K562 (cell line): ENCODE measurements at regions not wholly inside any gene's neighbourhood (a gene's known extent, or its start where the extent isn't known, plus 50 kb on each side); places are given as distances from the start of the nearest gene placed in this dataset.

Experiments used
- ATAC-seq: fragments of 200-7000 bp; cut with Tn5 transposase; 3 replicates; pipeline ENCODE4 v1.9.1; 2020; ENCODE audit warnings: moderate library complexity
- BruUV-seq: library from RNA; stranded (reverse); fragments of 400-500 nt; replicated peaks from 2 replicates; lab custom pipeline; 2021; lab: Mats Ljungman, UMichigan
- CTCF ChIA-PET: fragments of 300-600 bp; formaldehyde crosslinking; extraction: SDS; loops from one replicate; lab custom pipeline; 2021; ENCODE audit warnings: low intra/inter-chr PET ratio; lab: Yijun Ruan, JAX
- POLR2A ChIA-PET: fragments of 300-600, 350-650 bp; sonication (Branson Sonifier 250); formaldehyde crosslinking; extraction: SDS; loops from one replicate; lab custom pipeline; 2021; ENCODE audit warnings: antibody characterized with exemption, inconsistent platforms; lab: Yijun Ruan, JAX
- DNase-seq, 4 experiments: peaks; one replicate each; pipeline versions ENCODE4 v3.0.0 to v3.0.0-alpha.2; 2011 to 2018; ENCODE audit warnings: low spot score in 3 of 4, mixed read lengths in 3 of 4; ENCODE audit errors: extremely low read depth in 1 of 4
- FAIRE-seq: peaks from 2 replicates; lab custom pipeline; 2011; peaks lifted over from hg19 to GRCh38; lab: Jason Lieb, UNC
- H2AFZ ChIP-seq: 2 replicates; pipeline ENCODE4 v1.6.0; 2011; ENCODE audit warnings: low read depth, low read length, control low read depth, inconsistent platforms
- H3K27ac ChIP-seq: fragments of 200-600 bp; 3 replicates; pipeline ENCODE4 v1.8.0; 2011; ENCODE audit warnings: low read depth, mild to moderate bottlenecking, control low read depth, inconsistent platforms, low read length, moderate library complexity, mixed read lengths; ENCODE audit errors: extremely low read depth
- H3K27me3 ChIP-seq, 2 experiments: fragments of 300-600 bp in 1 of 2; 2 replicates in 1 of 2; 3 replicates in 1 of 2; pipeline versions ENCODE4 v1.6.0 to v1.8.0; 2011; ENCODE audit warnings: inconsistent platforms in 2 of 2, low read length in 2 of 2, mild to moderate bottlenecking in 1 of 2, mixed read lengths in 1 of 2, moderate library complexity in 1 of 2; ENCODE audit not compliant: control insufficient read depth in 2 of 2, insufficient read depth in 2 of 2
- H3K36me3 ChIP-seq: fragments of 300-600 bp; 3 replicates; pipeline ENCODE4 v1.8.0; 2011; ENCODE audit warnings: mild to moderate bottlenecking, low read length, inconsistent platforms; ENCODE audit not compliant: control insufficient read depth, insufficient read depth
- H3K4me1 ChIP-seq, 2 experiments: fragments of 200-600 bp in 1 of 2; replicated peaks in 1 of 2; 2 replicates in 1 of 2; 3 replicates in 1 of 2; pipeline versions ENCODE4 v1.5.1 to v1.8.0; 2011; ENCODE audit warnings: inconsistent platforms in 2 of 2, low read length in 2 of 2, mild to moderate bottlenecking in 1 of 2, mixed read lengths in 1 of 2, moderate library complexity in 1 of 2; ENCODE audit not compliant: control insufficient read depth in 2 of 2, insufficient read depth in 2 of 2
- H3K4me2 ChIP-seq: 2 replicates; pipeline ENCODE4 v1.6.1; 2011; ENCODE audit warnings: low read length, control low read depth, inconsistent platforms, mixed read lengths; ENCODE audit not compliant: insufficient read depth
- H3K4me3 ChIP-seq: fragments of 200-600 bp; sonication (generic), shearing (Covaris generic); 2 replicates; pipeline ENCODE4 v1.5.1; 2016; ENCODE audit warnings: control low read depth, inconsistent platforms
- H3K79me2 ChIP-seq: fragments of 200-600 bp; 3 replicates; pipeline ENCODE4 v1.8.0; 2011; ENCODE audit warnings: low read length, inconsistent platforms; ENCODE audit not compliant: control insufficient read depth, insufficient read depth
- H3K9ac ChIP-seq, 2 experiments: 2 replicates each; pipeline versions ENCODE4 v1.6.0 to v1.6.1; 2011; ENCODE audit warnings: low read depth in 2 of 2, low read length in 2 of 2, control low read depth in 1 of 2, inconsistent platforms in 1 of 2, mild to moderate bottlenecking in 1 of 2, mixed read lengths in 1 of 2; ENCODE audit not compliant: insufficient read depth in 1 of 2
- H3K9me1 ChIP-seq: one replicate; pipeline ENCODE4 v1.6.0; 2011; ENCODE audit warnings: inconsistent platforms, mild to moderate bottlenecking, low read length, moderate library complexity; ENCODE audit not compliant: control insufficient read depth, insufficient read depth
- H3K9me3 ChIP-seq: replicated peaks from 2 replicates; pipeline ENCODE4 v1.5.1; 2011; ENCODE audit warnings: low read depth, low read length, inconsistent platforms; ENCODE audit not compliant: control insufficient read depth, insufficient read depth
- H4K20me1 ChIP-seq: replicated peaks from 2 replicates; pipeline ENCODE4 v1.6.1; 2011; ENCODE audit warnings: low read length, inconsistent platforms, mixed read lengths; ENCODE audit not compliant: control insufficient read depth, insufficient read depth
- CHD2 ChIP-seq: IDR thresholded peaks from 2 replicates; pipeline ENCODE4 v1.6.1; 2011; ENCODE audit warnings: low read depth, low read length
- TEAD2 ChIP-seq: fragments of 450-650 bp; IDR thresholded peaks from 2 replicates; pipeline ENCODE4 v1.6.1; 2016; ENCODE audit warnings: missing genetic modification characterization, control low read depth, missing compliant biosample characterization
- ZNF133 ChIP-seq: fragments of 250-450 bp; sonication (Bioruptor Pico); IDR thresholded peaks from 2 replicates; pipeline ENCODE4 v1.4.0; 2020; ENCODE audit warnings: mild to moderate bottlenecking
- ZNF134 ChIP-seq: fragments of 250-450 bp; sonication (Bioruptor Pico); conservative IDR thresholded peaks from 2 replicates; pipeline ENCODE4 v1.4.0; 2020
- ZNF507 ChIP-seq: conservative IDR thresholded peaks from 2 replicates; pipeline ENCODE4 v1.6.1; 2017; ENCODE audit warnings: missing genetic modification characterization, missing compliant biosample characterization
- WGBS: fragments of 100-300 bp; shearing (Covaris generic); methylation state at CpG from one replicate; pipeline ENCODE4 v1.1.6; 2016; ENCODE audit warnings: low coverage, mixed read lengths; ENCODE audit not compliant: insufficient coverage; ENCODE audit errors: missing lambda C conversion rate; 5-methylcytosine and 5-hydroxymethylcytosine counted together
- in situ Hi-C: fragments of 300-500 bp; cut with MboI; formaldehyde crosslinking; loops from 4 replicates; pipeline ENCODE4 v1.15.0; 2018; ENCODE audit warnings: inconsistent platforms, mixed read lengths
- intact Hi-C: fragments of 100-400 bp; cut with micrococcal nuclease; formaldehyde crosslinking; loops from 2 replicates; pipeline ENCODE4 v1.14.2; 2022
- TF ChIP-seq, protein P1 (sequence below): sonication (generic); formaldehyde crosslinking; IDR thresholded peaks from 2 replicates; pipeline ENCODE4 v1.8.1; 2023; ENCODE audit warnings: missing genetic modification reagents, mild to moderate bottlenecking, borderline replicate concordance
- TF ChIP-seq, protein P2 (sequence below): fragments of 450-650 bp; formaldehyde crosslinking; IDR thresholded peaks from 2 replicates; pipeline ENCODE4 v1.4.0; 2020; ENCODE audit warnings: mild to moderate bottlenecking
- TF ChIP-seq, protein P3 (sequence below): fragments of 250-450 bp; sonication (Bioruptor Pico); IDR thresholded peaks from 2 replicates; pipeline ENCODE4 v1.8.0; 2021; ENCODE audit warnings: borderline replicate concordance, mild to moderate bottlenecking, moderate library complexity; ENCODE audit not compliant: poor library complexity, severe bottlenecking
- TF ChIP-seq, protein P4 (sequence below): fragments of 450-650 bp; IDR thresholded peaks from 2 replicates; pipeline ENCODE4 v1.7.0; 2016; ENCODE audit warnings: borderline replicate concordance

DNA sequence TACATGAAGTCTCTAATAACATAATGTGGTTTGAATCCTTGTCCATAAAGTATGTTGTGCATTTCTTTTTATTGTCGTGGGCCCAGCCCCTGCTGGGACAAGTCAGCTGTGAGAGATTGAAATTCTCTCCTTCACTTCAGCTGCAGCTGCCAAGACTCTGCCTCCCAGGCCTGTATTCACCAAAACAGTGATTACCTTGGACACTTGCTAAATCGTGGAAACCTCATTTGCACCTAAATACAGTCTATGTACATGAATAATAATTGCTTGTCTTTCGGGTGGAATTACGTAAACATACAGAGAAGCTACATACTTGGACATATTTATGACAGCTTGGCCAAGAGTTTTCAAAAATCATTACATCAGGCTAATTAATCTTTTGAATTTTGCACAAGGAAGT lies 898.5 kb upstream of the SEMA6A start:
- no peaks in the 10 kb centered on the region for H3K27me3 ChIP-seq
- DNase-seq: no peak
- H3K27ac ChIP-seq: no peak overlapping the region
- no peak for ATAC-seq
- H3K4me1 ChIP-seq: no peaks in the 10 kb centered on the region
- H3K4me2 ChIP-seq: no peak overlapping the region
- no peak overlapping the region for H3K4me3 ChIP-seq
- in situ Hi-C loops (no loop called here), intact Hi-C loops (no loop called here)
- CTCF ChIA-PET: no interaction called here
- H4K20me1 ChIP-seq: no peaks in the 10 kb centered on the region
- H2AFZ ChIP-seq: no peak overlapping the region
- 0% methylated on average over 4 of the region's 4 CpGs for WGBS
- BruUV-seq: no TSS peak
- FAIRE-seq: no peak
- no peaks in the 10 kb centered on the region for H3K36me3 ChIP-seq
- H3K79me2 ChIP-seq: no peaks in the 10 kb centered on the region
- POLR2A ChIA-PET: no interaction called here
- no peak overlapping the region for H3K9ac ChIP-seq
- H3K9me3 ChIP-seq: no peaks in the 10 kb centered on the region
- H3K9me1 ChIP-seq: no peaks in the 10 kb centered on the region
- TF ChIP-seq, protein P1, sequence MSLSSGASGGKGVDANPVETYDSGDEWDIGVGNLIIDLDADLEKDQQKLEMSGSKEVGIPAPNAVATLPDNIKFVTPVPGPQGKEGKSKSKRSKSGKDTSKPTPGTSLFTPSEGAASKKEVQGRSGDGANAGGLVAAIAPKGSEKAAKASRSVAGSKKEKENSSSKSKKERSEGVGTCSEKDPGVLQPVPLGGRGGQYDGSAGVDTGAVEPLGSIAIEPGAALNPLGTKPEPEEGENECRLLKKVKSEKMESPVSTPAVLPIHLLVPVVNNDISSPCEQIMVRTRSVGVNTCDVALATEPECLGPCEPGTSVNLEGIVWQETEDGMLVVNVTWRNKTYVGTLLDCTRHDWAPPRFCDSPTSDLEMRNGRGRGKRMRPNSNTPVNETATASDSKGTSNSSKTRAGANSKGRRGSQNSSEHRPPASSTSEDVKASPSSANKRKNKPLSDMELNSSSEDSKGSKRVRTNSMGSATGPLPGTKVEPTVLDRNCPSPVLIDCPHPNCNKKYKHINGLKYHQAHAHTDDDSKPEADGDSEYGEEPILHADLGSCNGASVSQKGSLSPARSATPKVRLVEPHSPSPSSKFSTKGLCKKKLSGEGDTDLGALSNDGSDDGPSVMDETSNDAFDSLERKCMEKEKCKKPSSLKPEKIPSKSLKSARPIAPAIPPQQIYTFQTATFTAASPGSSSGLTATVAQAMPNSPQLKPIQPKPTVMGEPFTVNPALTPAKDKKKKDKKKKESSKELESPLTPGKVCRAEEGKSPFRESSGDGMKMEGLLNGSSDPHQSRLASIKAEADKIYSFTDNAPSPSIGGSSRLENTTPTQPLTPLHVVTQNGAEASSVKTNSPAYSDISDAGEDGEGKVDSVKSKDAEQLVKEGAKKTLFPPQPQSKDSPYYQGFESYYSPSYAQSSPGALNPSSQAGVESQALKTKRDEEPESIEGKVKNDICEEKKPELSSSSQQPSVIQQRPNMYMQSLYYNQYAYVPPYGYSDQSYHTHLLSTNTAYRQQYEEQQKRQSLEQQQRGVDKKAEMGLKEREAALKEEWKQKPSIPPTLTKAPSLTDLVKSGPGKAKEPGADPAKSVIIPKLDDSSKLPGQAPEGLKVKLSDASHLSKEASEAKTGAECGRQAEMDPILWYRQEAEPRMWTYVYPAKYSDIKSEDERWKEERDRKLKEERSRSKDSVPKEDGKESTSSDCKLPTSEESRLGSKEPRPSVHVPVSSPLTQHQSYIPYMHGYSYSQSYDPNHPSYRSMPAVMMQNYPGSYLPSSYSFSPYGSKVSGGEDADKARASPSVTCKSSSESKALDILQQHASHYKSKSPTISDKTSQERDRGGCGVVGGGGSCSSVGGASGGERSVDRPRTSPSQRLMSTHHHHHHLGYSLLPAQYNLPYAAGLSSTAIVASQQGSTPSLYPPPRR (CRISPR knock-in tag): no peak
- TF ChIP-seq CHD2: no peak
- no peak for TF ChIP-seq ZNF134
- TF ChIP-seq, protein P2, sequence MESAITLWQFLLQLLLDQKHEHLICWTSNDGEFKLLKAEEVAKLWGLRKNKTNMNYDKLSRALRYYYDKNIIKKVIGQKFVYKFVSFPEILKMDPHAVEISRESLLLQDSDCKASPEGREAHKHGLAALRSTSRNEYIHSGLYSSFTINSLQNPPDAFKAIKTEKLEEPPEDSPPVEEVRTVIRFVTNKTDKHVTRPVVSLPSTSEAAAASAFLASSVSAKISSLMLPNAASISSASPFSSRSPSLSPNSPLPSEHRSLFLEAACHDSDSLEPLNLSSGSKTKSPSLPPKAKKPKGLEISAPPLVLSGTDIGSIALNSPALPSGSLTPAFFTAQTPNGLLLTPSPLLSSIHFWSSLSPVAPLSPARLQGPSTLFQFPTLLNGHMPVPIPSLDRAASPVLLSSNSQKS (CRISPR knock-in tag): no peak
- TF ChIP-seq ZNF133 (CRISPR knock-in tag): no peak
- TF ChIP-seq, protein P3, sequence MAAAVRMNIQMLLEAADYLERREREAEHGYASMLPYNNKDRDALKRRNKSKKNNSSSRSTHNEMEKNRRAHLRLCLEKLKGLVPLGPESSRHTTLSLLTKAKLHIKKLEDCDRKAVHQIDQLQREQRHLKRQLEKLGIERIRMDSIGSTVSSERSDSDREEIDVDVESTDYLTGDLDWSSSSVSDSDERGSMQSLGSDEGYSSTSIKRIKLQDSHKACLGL: no peak
- no peak for TF ChIP-seq ZNF507
- TF ChIP-seq, protein P4, sequence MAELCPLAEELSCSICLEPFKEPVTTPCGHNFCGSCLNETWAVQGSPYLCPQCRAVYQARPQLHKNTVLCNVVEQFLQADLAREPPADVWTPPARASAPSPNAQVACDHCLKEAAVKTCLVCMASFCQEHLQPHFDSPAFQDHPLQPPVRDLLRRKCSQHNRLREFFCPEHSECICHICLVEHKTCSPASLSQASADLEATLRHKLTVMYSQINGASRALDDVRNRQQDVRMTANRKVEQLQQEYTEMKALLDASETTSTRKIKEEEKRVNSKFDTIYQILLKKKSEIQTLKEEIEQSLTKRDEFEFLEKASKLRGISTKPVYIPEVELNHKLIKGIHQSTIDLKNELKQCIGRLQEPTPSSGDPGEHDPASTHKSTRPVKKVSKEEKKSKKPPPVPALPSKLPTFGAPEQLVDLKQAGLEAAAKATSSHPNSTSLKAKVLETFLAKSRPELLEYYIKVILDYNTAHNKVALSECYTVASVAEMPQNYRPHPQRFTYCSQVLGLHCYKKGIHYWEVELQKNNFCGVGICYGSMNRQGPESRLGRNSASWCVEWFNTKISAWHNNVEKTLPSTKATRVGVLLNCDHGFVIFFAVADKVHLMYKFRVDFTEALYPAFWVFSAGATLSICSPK: no peak
- TF ChIP-seq TEAD2 (tag): no peak
